HEK293 (cell line): ENCODE measurements at regions not wholly inside any gene's neighbourhood (a gene's known extent, or its start where the extent isn't known, plus 50 kb on each side); places are given as distances from the start of the nearest gene placed in this dataset.

ENCODE experiments used
- CTCF ChIA-PET: fragments of 350-600 bp; formaldehyde crosslinking; extraction: SDS; loops from one replicate; lab custom pipeline; 2021; ENCODE audit warnings: antibody characterized with exemption; lab: Yijun Ruan, JAX
- POLR2A ChIA-PET: fragments of 300-600 bp; formaldehyde crosslinking; extraction: SDS; loops from one replicate; lab custom pipeline; 2020; ENCODE audit warnings: antibody characterized with exemption, inconsistent platforms; lab: Yijun Ruan, JAX
- H3K27ac ChIP-seq: fragments of 200-500 bp; sonication (Bioruptor generic); 2 replicates; pipeline ENCODE4 v1.5.1; 2014; ENCODE audit warnings: low read depth, low read length, control low read depth, inconsistent platforms; ENCODE audit errors: extremely low read depth
- H3K36me3 ChIP-seq, 2 experiments: fragments of 200-500 bp in 1 of 2; sonication (Bioruptor generic) in 1 of 2; 1 replicate in 1 of 2; 2 replicates in 1 of 2; pipeline ENCODE4 v1.5.1; 2014 to 2017; ENCODE audit warnings: inconsistent platforms in 2 of 2, low read length in 2 of 2; ENCODE audit not compliant: control insufficient read depth in 2 of 2, insufficient read depth in 1 of 2
- H3K4me1 ChIP-seq: fragments of 200-500 bp; sonication (Bioruptor generic); 2 replicates; pipeline ENCODE4 v1.5.1; 2014; ENCODE audit warnings: mild to moderate bottlenecking, low read length, inconsistent platforms; ENCODE audit not compliant: control insufficient read depth, insufficient read depth
- H3K4me3 ChIP-seq: 2 replicates; pipeline ENCODE4 v1.5.1; 2011; ENCODE audit warnings: low read depth, mild to moderate bottlenecking, control low read depth, low read length, moderate library complexity
- H3K9me3 ChIP-seq: fragments of 200-500 bp; sonication (Bioruptor generic); 2 replicates; pipeline ENCODE4 v1.5.1; 2014; ENCODE audit warnings: low read depth, low read length, inconsistent platforms; ENCODE audit not compliant: control insufficient read depth, insufficient read depth
- EGR2 ChIP-seq: fragments of 450-650 bp; formaldehyde crosslinking; IDR thresholded peaks from 2 replicates; pipeline ENCODE4 v1.5.1; 2016; ENCODE audit warnings: low read depth, missing biosample characterization, missing genetic modification characterization
- SP7 ChIP-seq: fragments of 450-650 bp; formaldehyde crosslinking; IDR thresholded peaks from 2 replicates; pipeline ENCODE4 v1.5.1; 2016; ENCODE audit warnings: missing biosample characterization, missing genetic modification characterization
- ZNF155 ChIP-seq: fragments of 450-650 bp; formaldehyde crosslinking; IDR thresholded peaks from 2 replicates; pipeline ENCODE4 v1.5.1; 2016; ENCODE audit warnings: missing biosample characterization, missing genetic modification characterization
- ZNF248 ChIP-seq: fragments of 450-650 bp; formaldehyde crosslinking; IDR thresholded peaks from 2 replicates; pipeline ENCODE4 v1.5.1; 2017; ENCODE audit warnings: missing biosample characterization, missing genetic modification characterization
- ZNF37A ChIP-seq: fragments of 450-650 bp; IDR thresholded peaks from 2 replicates; pipeline ENCODE4 v1.5.1; 2018; ENCODE audit warnings: missing biosample characterization, missing genetic modification characterization
- ZNF404 ChIP-seq: fragments of 450-650 bp; formaldehyde crosslinking; IDR thresholded peaks from 2 replicates; pipeline ENCODE4 v1.5.1; 2017; ENCODE audit warnings: missing biosample characterization, missing genetic modification characterization
- ZNF416 ChIP-seq: fragments of 450-650 bp; formaldehyde crosslinking; IDR thresholded peaks from 2 replicates; pipeline ENCODE4 v1.5.1; 2016; ENCODE audit warnings: missing biosample characterization, missing genetic modification characterization
- ZNF529 ChIP-seq: fragments of 450-650 bp; formaldehyde crosslinking; IDR thresholded peaks from 2 replicates; pipeline ENCODE4 v1.5.1; 2017; ENCODE audit warnings: missing genetic modification characterization, missing biosample characterization; ENCODE audit not compliant: insufficient replicate concordance
- ZNF560 ChIP-seq: fragments of 450-650 bp; formaldehyde crosslinking; IDR thresholded peaks from 2 replicates; pipeline ENCODE4 v1.5.1; 2017; ENCODE audit warnings: missing biosample characterization, missing genetic modification characterization, borderline replicate concordance
- ZNF600 ChIP-seq: fragments of 450-650 bp; formaldehyde crosslinking; IDR thresholded peaks from 2 replicates; pipeline ENCODE4 v1.5.1; 2016; ENCODE audit warnings: missing biosample characterization, missing genetic modification characterization
- ZNF747 ChIP-seq: fragments of 450-650 bp; formaldehyde crosslinking; IDR thresholded peaks from 2 replicates; pipeline ENCODE4 v1.5.1; 2016; ENCODE audit warnings: missing biosample characterization, missing genetic modification characterization
- ZNF777 ChIP-seq: fragments of 450-650 bp; formaldehyde crosslinking; IDR thresholded peaks from 2 replicates; pipeline ENCODE4 v1.5.1; 2017; ENCODE audit warnings: missing biosample characterization, missing genetic modification characterization, borderline replicate concordance
- ZNF785 ChIP-seq: fragments of 450-650 bp; formaldehyde crosslinking; IDR thresholded peaks from 2 replicates; pipeline ENCODE4 v1.5.1; 2016; ENCODE audit warnings: missing biosample characterization, missing genetic modification characterization
- TF ChIP-seq, protein P1 (sequence below): fragments of 450-650 bp; IDR thresholded peaks from 2 replicates; pipeline ENCODE4 v1.5.1; 2018; ENCODE audit warnings: missing biosample characterization, missing genetic modification characterization
- TF ChIP-seq, protein P2 (sequence below): fragments of 450-650 bp; formaldehyde crosslinking; conservative IDR thresholded peaks from 2 replicates; pipeline ENCODE4 v1.5.1; 2016; ENCODE audit warnings: low read depth, missing biosample characterization, missing genetic modification characterization
- TF ChIP-seq, protein P3 (sequence below): fragments of 450-650 bp; formaldehyde crosslinking; IDR thresholded peaks from 2 replicates; pipeline ENCODE4 v1.5.1; 2016; ENCODE audit warnings: missing biosample characterization, missing genetic modification characterization
- TF ChIP-seq, protein P4 (sequence below): fragments of 450-650 bp; formaldehyde crosslinking; conservative IDR thresholded peaks from 2 replicates; pipeline ENCODE4 v1.5.1; 2016; ENCODE audit warnings: low read depth, missing biosample characterization, missing genetic modification characterization
- TF ChIP-seq, protein P5 (sequence below): fragments of 450-650 bp; formaldehyde crosslinking; IDR thresholded peaks from 2 replicates; pipeline ENCODE4 v1.5.1; 2016; ENCODE audit warnings: missing biosample characterization, missing genetic modification characterization
- TF ChIP-seq, protein P6 (sequence below): fragments of 450-650 bp; formaldehyde crosslinking; IDR thresholded peaks from 2 replicates; pipeline ENCODE4 v1.5.1; 2017; ENCODE audit warnings: missing biosample characterization, missing genetic modification characterization
- TF ChIP-seq, protein P7 (sequence below): fragments of 450-650 bp; formaldehyde crosslinking; IDR thresholded peaks from 2 replicates; pipeline ENCODE4 v1.5.1; 2016; ENCODE audit warnings: missing biosample characterization, missing genetic modification characterization

DNA sequence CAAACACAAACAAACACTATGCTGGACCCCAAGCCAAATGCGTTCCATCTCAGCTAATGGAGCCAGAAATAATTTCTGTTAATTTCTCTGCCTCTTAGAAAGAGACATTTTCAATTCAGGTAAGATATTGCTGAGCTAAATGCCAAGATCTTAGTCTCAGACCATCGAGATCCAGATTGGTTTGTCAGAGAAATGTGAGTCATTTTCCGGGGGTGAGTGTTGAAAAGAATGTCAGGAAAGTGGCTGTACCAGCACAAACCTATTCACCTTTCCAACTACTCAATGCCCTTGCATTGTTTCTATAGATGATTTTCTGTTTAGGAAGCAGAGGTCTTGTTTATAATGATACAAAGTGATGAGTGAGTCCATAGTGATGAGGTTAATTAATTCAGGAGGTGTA lies 266.8 kb upstream of the TSHZ3 start:
- H3K27ac ChIP-seq, result no peak overlapping the region
- H3K4me3 ChIP-seq, result no peak overlapping the region
- no peaks in the 10 kb centered on the region for H3K36me3 ChIP-seq
- CTCF ChIA-PET, result no interaction called here
- H3K4me1 ChIP-seq, result no peaks in the 10 kb centered on the region
- TF ChIP-seq ZNF155 (tag by site-specific recombination) (no peak), ZNF747 (tag by site-specific recombination) (no peak), ZNF404 (tag by site-specific recombination) (no peak), ZNF600 (tag by site-specific recombination) (no peak), ZNF785 (tag by site-specific recombination) (no peak), ZNF248 (tag by site-specific recombination) (no peak), ZNF777 (tag by site-specific recombination) (no peak), EGR2 (tag by site-specific recombination) (no peak), ZNF529 (tag by site-specific recombination) (no peak), ZNF560 (tag by site-specific recombination) (no peak), ZNF37A (no peak), ZNF416 (tag by site-specific recombination) (no peak), SP7 (tag by site-specific recombination) (no peak)
- TF ChIP-seq, protein P1, sequence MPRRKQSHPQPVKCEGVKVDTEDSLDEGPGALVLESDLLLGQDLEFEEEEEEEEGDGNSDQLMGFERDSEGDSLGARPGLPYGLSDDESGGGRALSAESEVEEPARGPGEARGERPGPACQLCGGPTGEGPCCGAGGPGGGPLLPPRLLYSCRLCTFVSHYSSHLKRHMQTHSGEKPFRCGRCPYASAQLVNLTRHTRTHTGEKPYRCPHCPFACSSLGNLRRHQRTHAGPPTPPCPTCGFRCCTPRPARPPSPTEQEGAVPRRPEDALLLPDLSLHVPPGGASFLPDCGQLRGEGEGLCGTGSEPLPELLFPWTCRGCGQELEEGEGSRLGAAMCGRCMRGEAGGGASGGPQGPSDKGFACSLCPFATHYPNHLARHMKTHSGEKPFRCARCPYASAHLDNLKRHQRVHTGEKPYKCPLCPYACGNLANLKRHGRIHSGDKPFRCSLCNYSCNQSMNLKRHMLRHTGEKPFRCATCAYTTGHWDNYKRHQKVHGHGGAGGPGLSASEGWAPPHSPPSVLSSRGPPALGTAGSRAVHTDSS (tag by site-specific recombination), result no peak
- TF ChIP-seq, protein P2, sequence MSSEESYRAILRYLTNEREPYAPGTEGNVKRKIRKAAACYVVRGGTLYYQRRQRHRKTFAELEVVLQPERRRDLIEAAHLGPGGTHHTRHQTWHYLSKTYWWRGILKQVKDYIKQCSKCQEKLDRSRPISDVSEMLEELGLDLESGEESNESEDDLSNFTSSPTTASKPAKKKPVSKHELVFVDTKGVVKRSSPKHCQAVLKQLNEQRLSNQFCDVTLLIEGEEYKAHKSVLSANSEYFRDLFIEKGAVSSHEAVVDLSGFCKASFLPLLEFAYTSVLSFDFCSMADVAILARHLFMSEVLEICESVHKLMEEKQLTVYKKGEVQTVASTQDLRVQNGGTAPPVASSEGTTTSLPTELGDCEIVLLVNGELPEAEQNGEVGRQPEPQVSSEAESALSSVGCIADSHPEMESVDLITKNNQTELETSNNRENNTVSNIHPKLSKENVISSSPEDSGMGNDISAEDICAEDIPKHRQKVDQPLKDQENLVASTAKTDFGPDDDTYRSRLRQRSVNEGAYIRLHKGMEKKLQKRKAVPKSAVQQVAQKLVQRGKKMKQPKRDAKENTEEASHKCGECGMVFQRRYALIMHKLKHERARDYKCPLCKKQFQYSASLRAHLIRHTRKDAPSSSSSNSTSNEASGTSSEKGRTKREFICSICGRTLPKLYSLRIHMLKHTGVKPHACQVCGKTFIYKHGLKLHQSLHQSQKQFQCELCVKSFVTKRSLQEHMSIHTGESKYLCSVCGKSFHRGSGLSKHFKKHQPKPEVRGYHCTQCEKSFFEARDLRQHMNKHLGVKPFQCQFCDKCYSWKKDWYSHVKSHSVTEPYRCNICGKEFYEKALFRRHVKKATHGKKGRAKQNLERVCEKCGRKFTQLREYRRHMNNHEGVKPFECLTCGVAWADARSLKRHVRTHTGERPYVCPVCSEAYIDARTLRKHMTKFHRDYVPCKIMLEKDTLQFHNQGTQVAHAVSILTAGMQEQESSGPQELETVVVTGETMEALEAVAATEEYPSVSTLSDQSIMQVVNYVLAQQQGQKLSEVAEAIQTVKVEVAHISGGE (tag by site-specific recombination), result no peak
- TF ChIP-seq, protein P3, sequence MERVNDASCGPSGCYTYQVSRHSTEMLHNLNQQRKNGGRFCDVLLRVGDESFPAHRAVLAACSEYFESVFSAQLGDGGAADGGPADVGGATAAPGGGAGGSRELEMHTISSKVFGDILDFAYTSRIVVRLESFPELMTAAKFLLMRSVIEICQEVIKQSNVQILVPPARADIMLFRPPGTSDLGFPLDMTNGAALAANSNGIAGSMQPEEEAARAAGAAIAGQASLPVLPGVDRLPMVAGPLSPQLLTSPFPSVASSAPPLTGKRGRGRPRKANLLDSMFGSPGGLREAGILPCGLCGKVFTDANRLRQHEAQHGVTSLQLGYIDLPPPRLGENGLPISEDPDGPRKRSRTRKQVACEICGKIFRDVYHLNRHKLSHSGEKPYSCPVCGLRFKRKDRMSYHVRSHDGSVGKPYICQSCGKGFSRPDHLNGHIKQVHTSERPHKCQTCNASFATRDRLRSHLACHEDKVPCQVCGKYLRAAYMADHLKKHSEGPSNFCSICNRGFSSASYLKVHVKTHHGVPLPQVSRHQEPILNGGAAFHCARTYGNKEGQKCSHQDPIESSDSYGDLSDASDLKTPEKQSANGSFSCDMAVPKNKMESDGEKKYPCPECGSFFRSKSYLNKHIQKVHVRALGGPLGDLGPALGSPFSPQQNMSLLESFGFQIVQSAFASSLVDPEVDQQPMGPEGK (tag by site-specific recombination), result no peak
- TF ChIP-seq, protein P4, sequence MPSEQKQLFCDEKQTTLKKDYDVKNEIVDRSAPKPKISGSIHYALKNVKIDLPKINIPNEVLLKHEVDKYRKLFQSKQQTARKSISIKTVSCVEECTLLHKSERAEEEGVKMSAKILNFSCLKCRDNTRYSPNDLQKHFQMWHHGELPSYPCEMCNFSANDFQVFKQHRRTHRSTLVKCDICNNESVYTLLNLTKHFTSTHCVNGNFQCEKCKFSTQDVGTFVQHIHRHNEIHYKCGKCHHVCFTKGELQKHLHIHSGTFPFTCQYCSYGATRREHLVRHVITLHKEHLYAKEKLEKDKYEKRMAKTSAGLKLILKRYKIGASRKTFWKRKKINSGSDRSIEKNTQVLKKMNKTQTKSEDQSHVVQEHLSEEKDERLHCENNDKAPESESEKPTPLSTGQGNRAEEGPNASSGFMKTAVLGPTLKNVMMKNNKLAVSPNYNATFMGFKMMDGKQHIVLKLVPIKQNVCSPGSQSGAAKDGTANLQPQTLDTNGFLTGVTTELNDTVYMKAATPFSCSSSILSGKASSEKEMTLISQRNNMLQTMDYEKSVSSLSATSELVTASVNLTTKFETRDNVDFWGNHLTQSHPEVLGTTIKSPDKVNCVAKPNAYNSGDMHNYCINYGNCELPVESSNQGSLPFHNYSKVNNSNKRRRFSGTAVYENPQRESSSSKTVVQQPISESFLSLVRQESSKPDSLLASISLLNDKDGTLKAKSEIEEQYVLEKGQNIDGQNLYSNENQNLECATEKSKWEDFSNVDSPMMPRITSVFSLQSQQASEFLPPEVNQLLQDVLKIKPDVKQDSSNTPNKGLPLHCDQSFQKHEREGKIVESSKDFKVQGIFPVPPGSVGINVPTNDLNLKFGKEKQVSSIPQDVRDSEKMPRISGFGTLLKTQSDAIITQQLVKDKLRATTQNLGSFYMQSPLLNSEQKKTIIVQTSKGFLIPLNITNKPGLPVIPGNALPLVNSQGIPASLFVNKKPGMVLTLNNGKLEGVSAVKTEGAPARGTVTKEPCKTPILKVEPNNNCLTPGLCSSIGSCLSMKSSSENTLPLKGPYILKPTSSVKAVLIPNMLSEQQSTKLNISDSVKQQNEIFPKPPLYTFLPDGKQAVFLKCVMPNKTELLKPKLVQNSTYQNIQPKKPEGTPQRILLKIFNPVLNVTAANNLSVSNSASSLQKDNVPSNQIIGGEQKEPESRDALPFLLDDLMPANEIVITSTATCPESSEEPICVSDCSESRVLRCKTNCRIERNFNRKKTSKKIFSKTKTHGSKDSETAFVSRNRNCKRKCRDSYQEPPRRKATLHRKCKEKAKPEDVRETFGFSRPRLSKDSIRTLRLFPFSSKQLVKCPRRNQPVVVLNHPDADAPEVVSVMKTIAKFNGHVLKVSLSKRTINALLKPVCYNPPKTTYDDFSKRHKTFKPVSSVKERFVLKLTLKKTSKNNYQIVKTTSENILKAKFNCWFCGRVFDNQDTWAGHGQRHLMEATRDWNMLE (tag by site-specific recombination), result no peak
- TF ChIP-seq, protein P5, sequence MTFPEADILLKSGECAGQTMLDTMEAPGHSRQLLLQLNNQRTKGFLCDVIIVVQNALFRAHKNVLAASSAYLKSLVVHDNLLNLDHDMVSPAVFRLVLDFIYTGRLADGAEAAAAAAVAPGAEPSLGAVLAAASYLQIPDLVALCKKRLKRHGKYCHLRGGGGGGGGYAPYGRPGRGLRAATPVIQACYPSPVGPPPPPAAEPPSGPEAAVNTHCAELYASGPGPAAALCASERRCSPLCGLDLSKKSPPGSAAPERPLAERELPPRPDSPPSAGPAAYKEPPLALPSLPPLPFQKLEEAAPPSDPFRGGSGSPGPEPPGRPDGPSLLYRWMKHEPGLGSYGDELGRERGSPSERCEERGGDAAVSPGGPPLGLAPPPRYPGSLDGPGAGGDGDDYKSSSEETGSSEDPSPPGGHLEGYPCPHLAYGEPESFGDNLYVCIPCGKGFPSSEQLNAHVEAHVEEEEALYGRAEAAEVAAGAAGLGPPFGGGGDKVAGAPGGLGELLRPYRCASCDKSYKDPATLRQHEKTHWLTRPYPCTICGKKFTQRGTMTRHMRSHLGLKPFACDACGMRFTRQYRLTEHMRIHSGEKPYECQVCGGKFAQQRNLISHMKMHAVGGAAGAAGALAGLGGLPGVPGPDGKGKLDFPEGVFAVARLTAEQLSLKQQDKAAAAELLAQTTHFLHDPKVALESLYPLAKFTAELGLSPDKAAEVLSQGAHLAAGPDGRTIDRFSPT (tag by site-specific recombination), result no peak
- TF ChIP-seq, protein P6, sequence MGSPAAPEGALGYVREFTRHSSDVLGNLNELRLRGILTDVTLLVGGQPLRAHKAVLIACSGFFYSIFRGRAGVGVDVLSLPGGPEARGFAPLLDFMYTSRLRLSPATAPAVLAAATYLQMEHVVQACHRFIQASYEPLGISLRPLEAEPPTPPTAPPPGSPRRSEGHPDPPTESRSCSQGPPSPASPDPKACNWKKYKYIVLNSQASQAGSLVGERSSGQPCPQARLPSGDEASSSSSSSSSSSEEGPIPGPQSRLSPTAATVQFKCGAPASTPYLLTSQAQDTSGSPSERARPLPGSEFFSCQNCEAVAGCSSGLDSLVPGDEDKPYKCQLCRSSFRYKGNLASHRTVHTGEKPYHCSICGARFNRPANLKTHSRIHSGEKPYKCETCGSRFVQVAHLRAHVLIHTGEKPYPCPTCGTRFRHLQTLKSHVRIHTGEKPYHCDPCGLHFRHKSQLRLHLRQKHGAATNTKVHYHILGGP (tag by site-specific recombination), result no peak
- TF ChIP-seq, protein P7, sequence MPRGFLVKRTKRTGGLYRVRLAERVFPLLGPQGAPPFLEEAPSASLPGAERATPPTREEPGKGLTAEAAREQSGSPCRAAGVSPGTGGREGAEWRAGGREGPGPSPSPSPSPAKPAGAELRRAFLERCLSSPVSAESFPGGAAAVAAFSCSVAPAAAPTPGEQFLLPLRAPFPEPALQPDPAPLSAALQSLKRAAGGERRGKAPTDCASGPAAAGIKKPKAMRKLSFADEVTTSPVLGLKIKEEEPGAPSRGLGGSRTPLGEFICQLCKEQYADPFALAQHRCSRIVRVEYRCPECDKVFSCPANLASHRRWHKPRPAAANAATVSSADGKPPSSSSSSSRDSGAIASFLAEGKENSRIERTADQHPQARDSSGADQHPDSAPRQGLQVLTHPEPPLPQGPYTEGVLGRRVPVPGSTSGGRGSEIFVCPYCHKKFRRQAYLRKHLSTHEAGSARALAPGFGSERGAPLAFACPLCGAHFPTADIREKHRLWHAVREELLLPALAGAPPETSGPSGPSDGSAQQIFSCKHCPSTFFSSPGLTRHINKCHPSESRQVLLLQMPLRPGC, result no peak
- POLR2A ChIA-PET, result no interaction called here
- no peaks in the 10 kb centered on the region for H3K9me3 ChIP-seq
